H1 (cell line): ENCODE measurements at regions not wholly inside any gene's neighbourhood (a gene's known extent, or its start where the extent isn't known, plus 50 kb on each side); places are given as distances from the start of the nearest gene placed in this dataset.

Experiments
- CHD2 ChIP-seq: IDR thresholded peaks from 2 replicates; pipeline ENCODE4 v1.6.1; 2012; ENCODE audit warnings: low read length, improper control_type of control experiment
- EZH2 ChIP-seq: fragments of 200-600 bp; sonication (generic); IDR thresholded peaks from 2 replicates; pipeline ENCODE4 v1.7.1; 2012; ENCODE audit warnings: low read depth, mild to moderate bottlenecking, moderate library complexity, low read length, inconsistent platforms; ENCODE audit not compliant: severe bottlenecking
- FOSL1 ChIP-seq: IDR thresholded peaks from 2 replicates; pipeline ENCODE4 v1.6.1; 2011; ENCODE audit warnings: mild to moderate bottlenecking, low read depth, low read length, moderate library complexity; ENCODE audit not compliant: insufficient read depth
- RAD21 ChIP-seq, 2 experiments: IDR thresholded peaks in 1 of 2; conservative IDR thresholded peaks in 1 of 2; 2 replicates each; pipeline ENCODE4 v1.6.1; 2011; ENCODE audit warnings: low read depth in 2 of 2, low read length in 2 of 2, improper control_type of control experiment in 1 of 2, inconsistent platforms in 1 of 2, mild to moderate bottlenecking in 1 of 2, moderate library complexity in 1 of 2
- TAF7 ChIP-seq: optimal IDR thresholded peaks from 2 replicates; pipeline ENCODE3; 2011; ENCODE audit warnings: low read depth, mild to moderate bottlenecking, inconsistent platforms, low read length, moderate library complexity, borderline replicate concordance
- TF ChIP-seq, protein P1 (sequence below), 3 experiments: IDR thresholded peaks; 1 replicate in 2 of 3; 2 replicates in 1 of 3; pipeline versions ENCODE4 v1.5.1 to v1.6.1; 2011; ENCODE audit warnings: low read length in 3 of 3, mild to moderate bottlenecking in 3 of 3, inconsistent platforms in 2 of 3, low read depth in 1 of 3, moderate library complexity in 1 of 3; ENCODE audit not compliant: insufficient read depth in 1 of 3; ENCODE audit errors: control extremely low read depth in 1 of 3

DNA sequence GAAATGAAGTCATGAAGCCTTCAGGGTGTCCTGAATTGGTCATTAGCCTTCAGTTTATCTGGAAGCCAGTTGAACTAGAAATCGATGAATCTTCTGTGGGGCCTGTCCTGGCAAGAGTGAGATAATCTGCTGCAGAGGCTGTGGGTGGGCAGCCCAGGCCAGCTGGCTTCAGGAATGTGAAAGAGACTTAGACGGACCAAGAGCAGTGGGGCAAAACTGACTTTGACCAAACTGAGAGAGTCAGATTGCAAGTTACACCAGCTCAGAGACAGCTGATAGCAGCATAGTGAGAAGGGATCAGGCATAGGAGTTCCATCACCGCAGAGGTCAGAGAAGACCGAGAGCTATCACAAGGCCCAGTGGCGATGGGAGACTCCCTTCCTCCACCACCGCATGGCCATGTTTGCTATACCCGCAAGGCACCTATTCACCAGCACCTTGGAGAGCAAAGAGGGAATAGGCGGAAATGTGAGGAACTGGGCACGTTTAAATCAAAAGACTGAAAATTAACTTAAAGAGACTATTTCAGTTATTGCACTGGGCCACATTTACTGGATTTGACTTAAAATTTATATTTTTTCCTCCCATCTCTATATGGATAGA, 50.0 kb upstream of the GLIS3 start:
- TF ChIP-seq CHD2 = no peak
- TF ChIP-seq FOSL1 = no peak
- no peak for TF ChIP-seq RAD21 (IDR thresholded peaks at IDR 0.05 in 1 of 2, conservative IDR thresholded peaks at IDR 0.05 in 1 of 2; ENCODE audit: low read depth in 2 of 2, low read length in 2 of 2)
- TF ChIP-seq TAF7 = no peak
- TF ChIP-seq, protein P1, sequence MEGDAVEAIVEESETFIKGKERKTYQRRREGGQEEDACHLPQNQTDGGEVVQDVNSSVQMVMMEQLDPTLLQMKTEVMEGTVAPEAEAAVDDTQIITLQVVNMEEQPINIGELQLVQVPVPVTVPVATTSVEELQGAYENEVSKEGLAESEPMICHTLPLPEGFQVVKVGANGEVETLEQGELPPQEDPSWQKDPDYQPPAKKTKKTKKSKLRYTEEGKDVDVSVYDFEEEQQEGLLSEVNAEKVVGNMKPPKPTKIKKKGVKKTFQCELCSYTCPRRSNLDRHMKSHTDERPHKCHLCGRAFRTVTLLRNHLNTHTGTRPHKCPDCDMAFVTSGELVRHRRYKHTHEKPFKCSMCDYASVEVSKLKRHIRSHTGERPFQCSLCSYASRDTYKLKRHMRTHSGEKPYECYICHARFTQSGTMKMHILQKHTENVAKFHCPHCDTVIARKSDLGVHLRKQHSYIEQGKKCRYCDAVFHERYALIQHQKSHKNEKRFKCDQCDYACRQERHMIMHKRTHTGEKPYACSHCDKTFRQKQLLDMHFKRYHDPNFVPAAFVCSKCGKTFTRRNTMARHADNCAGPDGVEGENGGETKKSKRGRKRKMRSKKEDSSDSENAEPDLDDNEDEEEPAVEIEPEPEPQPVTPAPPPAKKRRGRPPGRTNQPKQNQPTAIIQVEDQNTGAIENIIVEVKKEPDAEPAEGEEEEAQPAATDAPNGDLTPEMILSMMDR (IDR thresholded peaks at IDR 0.05; ENCODE audit: control extremely low read depth in 1 of 3, insufficient read depth in 1 of 3, low read depth in 1 of 3, low read length in 3 of 3) = no peak
- TF ChIP-seq EZH2 = no peak
